ENCODE measurements at regions not wholly inside any gene's neighbourhood (a gene's known extent, or its start where the extent isn't known, plus 50 kb on each side); places are given as distances from the start of the nearest gene placed in this dataset.

DNA sequence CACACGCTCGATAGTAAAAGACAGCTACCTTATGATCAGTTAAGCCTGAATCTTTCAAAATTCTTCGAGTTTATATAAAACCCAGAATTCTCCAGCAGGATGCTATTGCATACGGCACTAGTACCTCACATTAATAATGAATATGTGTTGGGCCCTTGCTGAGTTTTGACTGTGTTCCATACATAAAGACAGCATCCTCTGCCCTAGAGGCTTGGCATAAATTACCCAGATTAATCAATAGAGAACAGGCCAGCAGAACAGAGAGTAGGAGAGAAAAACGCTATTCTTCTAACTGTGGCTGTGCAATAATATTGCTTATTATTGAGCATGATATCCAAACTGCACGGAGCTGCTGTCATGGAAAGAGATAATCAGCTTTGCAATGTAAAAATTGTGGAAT is 194.3 kb downstream of the SOX11 start:
- H3K4me1 ChIP-seq (ENCODE audit: insufficient read depth, low read length, poor library complexity, severe bottlenecking): no peaks in the 10 kb centered on the region
- no peak overlapping the region for H3K4me2 ChIP-seq (ENCODE audit: low read depth, low read length, poor library complexity, severe bottlenecking)
- H2AFZ ChIP-seq (ENCODE audit: low read length): no peak overlapping the region
- no peaks in the 10 kb centered on the region for H3K9me2 ChIP-seq (replicated peaks; ENCODE audit: low read depth, low read length)
- H3K9ac ChIP-seq (ENCODE audit: low read depth, low read length, poor library complexity, severe bottlenecking): no peak overlapping the region
- no peaks in the 10 kb centered on the region for H3F3A ChIP-seq (ENCODE audit: low read depth)
- H4K20me1 ChIP-seq (ENCODE audit: insufficient read depth, low read length, poor library complexity, severe bottlenecking): no peaks in the 10 kb centered on the region
- H3K79me2 ChIP-seq (ENCODE audit: insufficient read depth, low read length): no peaks in the 10 kb centered on the region
- no peaks in the 10 kb centered on the region for H3K36me3 ChIP-seq (ENCODE audit: insufficient read depth, low read length)
- H3K27me3 ChIP-seq (ENCODE audit: insufficient read depth, low read length, poor library complexity, severe bottlenecking): no peaks in the 10 kb centered on the region
- no peak overlapping the region for H3K4me3 ChIP-seq (ENCODE audit: low read length, poor library complexity, severe bottlenecking)
- H3K9me3 ChIP-seq (ENCODE audit: insufficient read depth, low read depth, low read length): no peaks in the 10 kb centered on the region
- TF ChIP-seq, protein P1, sequence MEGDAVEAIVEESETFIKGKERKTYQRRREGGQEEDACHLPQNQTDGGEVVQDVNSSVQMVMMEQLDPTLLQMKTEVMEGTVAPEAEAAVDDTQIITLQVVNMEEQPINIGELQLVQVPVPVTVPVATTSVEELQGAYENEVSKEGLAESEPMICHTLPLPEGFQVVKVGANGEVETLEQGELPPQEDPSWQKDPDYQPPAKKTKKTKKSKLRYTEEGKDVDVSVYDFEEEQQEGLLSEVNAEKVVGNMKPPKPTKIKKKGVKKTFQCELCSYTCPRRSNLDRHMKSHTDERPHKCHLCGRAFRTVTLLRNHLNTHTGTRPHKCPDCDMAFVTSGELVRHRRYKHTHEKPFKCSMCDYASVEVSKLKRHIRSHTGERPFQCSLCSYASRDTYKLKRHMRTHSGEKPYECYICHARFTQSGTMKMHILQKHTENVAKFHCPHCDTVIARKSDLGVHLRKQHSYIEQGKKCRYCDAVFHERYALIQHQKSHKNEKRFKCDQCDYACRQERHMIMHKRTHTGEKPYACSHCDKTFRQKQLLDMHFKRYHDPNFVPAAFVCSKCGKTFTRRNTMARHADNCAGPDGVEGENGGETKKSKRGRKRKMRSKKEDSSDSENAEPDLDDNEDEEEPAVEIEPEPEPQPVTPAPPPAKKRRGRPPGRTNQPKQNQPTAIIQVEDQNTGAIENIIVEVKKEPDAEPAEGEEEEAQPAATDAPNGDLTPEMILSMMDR (conservative IDR thresholded peaks at IDR 0.05; ENCODE audit: low read length): no peak
- no peak for TF ChIP-seq EZH2phosphoT487 (IDR thresholded peaks at IDR 0.05; ENCODE audit: borderline replicate concordance)

DNA sequence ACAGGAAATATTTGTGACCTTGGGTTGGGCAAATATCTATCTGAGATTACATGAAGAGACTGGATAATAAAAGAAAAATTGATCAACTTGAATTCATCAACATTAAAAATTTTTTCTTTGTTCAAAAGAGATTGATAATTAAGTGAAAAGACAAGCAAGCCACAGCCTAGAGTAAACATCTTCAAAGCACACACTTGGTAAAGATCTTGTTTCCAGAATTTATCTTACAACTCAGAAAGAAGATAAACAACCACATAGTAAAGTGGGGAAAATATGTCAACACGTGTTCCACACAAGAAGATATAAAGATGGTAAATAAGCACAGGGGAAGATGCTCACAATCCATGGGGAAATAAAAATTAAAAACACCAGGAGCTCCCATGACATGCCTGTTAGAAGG is 195.9 kb downstream of the SOX11 start:
- H3K4me2 ChIP-seq (ENCODE audit: low read depth, low read length, poor library complexity, severe bottlenecking): no peak overlapping the region
- no peak overlapping the region for H3K9ac ChIP-seq (ENCODE audit: low read depth, low read length, poor library complexity, severe bottlenecking)
- H2AFZ ChIP-seq (ENCODE audit: low read length): no peak overlapping the region
- H3K27me3 ChIP-seq (ENCODE audit: insufficient read depth, low read length, poor library complexity, severe bottlenecking): no peaks in the 10 kb centered on the region
- H3F3A ChIP-seq (ENCODE audit: low read depth): no peaks in the 10 kb centered on the region
- TF ChIP-seq EZH2phosphoT487 (IDR thresholded peaks at IDR 0.05; ENCODE audit: borderline replicate concordance): no peak
- TF ChIP-seq, protein P1 (conservative IDR thresholded peaks at IDR 0.05; ENCODE audit: low read length): no peak
- no peaks in the 10 kb centered on the region for H3K9me2 ChIP-seq (replicated peaks; ENCODE audit: low read depth, low read length)
- H4K20me1 ChIP-seq (ENCODE audit: insufficient read depth, low read length, poor library complexity, severe bottlenecking): no peaks in the 10 kb centered on the region
- no peaks in the 10 kb centered on the region for H3K4me1 ChIP-seq (ENCODE audit: insufficient read depth, low read length, poor library complexity, severe bottlenecking)
- H3K9me3 ChIP-seq (ENCODE audit: insufficient read depth, low read depth, low read length): no peaks in the 10 kb centered on the region
- H3K36me3 ChIP-seq (ENCODE audit: insufficient read depth, low read length): no peaks in the 10 kb centered on the region
- H3K79me2 ChIP-seq (ENCODE audit: insufficient read depth, low read length): no peaks in the 10 kb centered on the region
- H3K4me3 ChIP-seq (ENCODE audit: low read length, poor library complexity, severe bottlenecking): no peak overlapping the region

DNA sequence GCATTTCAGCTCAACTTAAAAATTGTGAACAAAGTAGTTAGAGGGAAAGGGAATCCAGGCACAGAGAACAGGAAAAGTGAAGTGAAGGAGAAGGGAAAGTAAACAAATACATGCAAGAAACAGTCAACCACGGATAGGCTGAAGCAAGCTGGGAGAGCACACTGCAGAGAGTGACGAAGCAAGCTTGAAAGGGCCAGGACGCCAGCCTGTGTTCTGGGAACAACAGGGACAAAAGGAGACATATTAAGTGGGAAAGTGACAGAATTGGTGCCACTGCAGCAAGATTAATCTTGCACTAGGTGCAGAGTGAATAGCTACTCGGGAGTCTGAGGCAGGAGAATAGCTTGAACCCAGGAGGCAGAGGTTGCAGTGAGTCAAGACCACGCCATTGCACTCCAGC is 197.3 kb downstream of the SOX11 start:
- no peak for TF ChIP-seq EZH2phosphoT487 (IDR thresholded peaks at IDR 0.05; ENCODE audit: borderline replicate concordance)
- TF ChIP-seq, protein P1 (conservative IDR thresholded peaks at IDR 0.05; ENCODE audit: low read length): no peak

More for the DNA sequence above, 197.3 kb downstream of the SOX11 start:
- Histone ChIP-seq H3K4me2 (ENCODE audit: low read depth, low read length, poor library complexity, severe bottlenecking) (no peak overlapping the region), H3K27me3 (ENCODE audit: insufficient read depth, low read length, poor library complexity, severe bottlenecking) (no peaks in the 10 kb centered on the region), H2AFZ (ENCODE audit: low read length) (no peak overlapping the region), H3K9me2 (replicated peaks; ENCODE audit: low read depth, low read length) (no peaks in the 10 kb centered on the region), H3K4me1 (ENCODE audit: insufficient read depth, low read length, poor library complexity, severe bottlenecking) (no peaks in the 10 kb centered on the region), H4K20me1 (ENCODE audit: insufficient read depth, low read length, poor library complexity, severe bottlenecking) (no peaks in the 10 kb centered on the region), H3K36me3 (ENCODE audit: insufficient read depth, low read length) (no peaks in the 10 kb centered on the region), H3K9me3 (ENCODE audit: insufficient read depth, low read depth, low read length) (peaks cover 2% of the 10 kb centered on the region; the same call in 1 of the 2 replicates), H3K79me2 (ENCODE audit: insufficient read depth, low read length) (no peaks in the 10 kb centered on the region), H3K9ac (ENCODE audit: low read depth, low read length, poor library complexity, severe bottlenecking) (no peak overlapping the region), H3K4me3 (ENCODE audit: low read length, poor library complexity, severe bottlenecking) (no peak overlapping the region), H3F3A (ENCODE audit: low read depth) (no peaks in the 10 kb centered on the region)

Data from Loucy (cell line).